ENCODE measurements at regions not wholly inside any gene's neighbourhood (a gene's known extent, or its start where the extent isn't known, plus 50 kb on each side); places are given as distances from the start of the nearest gene placed in this dataset.

- DNase-seq, result no peak
Observed at GRCh38 chr13:64959276-64959675, 2270.9 kb downstream of the PCDH9 start.

- DNase-seq, result no peak
Observed at GRCh38 chr13:64958106-64958505, 2272.0 kb downstream of the PCDH9 start.

- DNase-seq, result no peak
Observed at GRCh38 chr13:64938660-64939059, 2291.5 kb downstream of the PCDH9 start.

- no peak for DNase-seq
Observed at GRCh38 chr13:64937302-64937701, 2292.8 kb downstream of the PCDH9 start.

- no peak for DNase-seq
Observed at GRCh38 chr13:64936879-64937278, 2293.3 kb downstream of the PCDH9 start.

- no peak for DNase-seq
Observed at GRCh38 chr13:64935441-64935840, 2294.7 kb downstream of the PCDH9 start.

GRCh38 chr13:64934569-64935362, 2295.4 kb downstream of the PCDH9 start:
- DNase-seq, result no peak

- DNase-seq, result no peak
Observed at GRCh38 chr13:64930636-64931035, 2299.5 kb downstream of the PCDH9 start.

GRCh38 chr13:64928696-64929499, 2301.2 kb downstream of the PCDH9 start:
- no peak for DNase-seq

GRCh38 chr13:64925727-64926126, 2304.4 kb downstream of the PCDH9 start:
- no peak for DNase-seq

GRCh38 chr13:64925284-64925683, 2304.9 kb downstream of the PCDH9 start:
- no peak for DNase-seq

GRCh38 chr13:64924401-64924800, 2305.7 kb downstream of the PCDH9 start:
- DNase-seq, result no peak

- no peak for DNase-seq
Observed at GRCh38 chr13:64917566-64917965, 2312.6 kb downstream of the PCDH9 start.

- no peak for DNase-seq
Observed at GRCh38 chr13:64912141-64912540, 2318.0 kb downstream of the PCDH9 start.

- peak; percentile 22 for DNase-seq
Observed at GRCh38 chr13:64910096-64910495, 2320.0 kb downstream of the PCDH9 start.

- no peak for DNase-seq
Observed at GRCh38 chr13:64909184-64909583, 2321.0 kb downstream of the PCDH9 start.

- no peak for DNase-seq
Observed at GRCh38 chr13:64900039-64900438, 2330.1 kb downstream of the PCDH9 start.

GRCh38 chr13:64884976-64885375, 2345.2 kb downstream of the PCDH9 start:
- no peak for DNase-seq

- DNase-seq, result no peak
Observed at GRCh38 chr13:64877176-64877575, 2353.0 kb downstream of the PCDH9 start.

GRCh38 chr13:64871742-64872141, 2358.4 kb downstream of the PCDH9 start:
- peak; percentile 77 for DNase-seq

GRCh38 chr13:64869539-64869938, 2360.6 kb downstream of the PCDH9 start:
- DNase-seq, result no peak

GRCh38 chr13:64867856-64868255, 2362.3 kb downstream of the PCDH9 start:
- DNase-seq, result peak; percentile 35

GRCh38 chr13:64866331-64866730, 2363.8 kb downstream of the PCDH9 start:
- peak; percentile 25 for DNase-seq

GRCh38 chr13:64855506-64855905, 2374.6 kb downstream of the PCDH9 start:
- no peak for DNase-seq

All from NCI-H446 treated with DMSO at 0.1 percent for 48 hours (cell line).